ENCODE measurements at regions not wholly inside any gene's neighbourhood (a gene's known extent, or its start where the extent isn't known, plus 50 kb on each side); places are given as distances from the start of the nearest gene placed in this dataset.

- DNase-seq, result no peak
Measured at GRCh38 chr1:116851846-116852245, 57.9 kb upstream of the PTGFRN start.

- DNase-seq, result no peak
Measured at GRCh38 chr1:116852367-116852766, 57.3 kb upstream of the PTGFRN start.

- DNase-seq, result no peak
Measured at GRCh38 chr1:116852910-116853309, 56.8 kb upstream of the PTGFRN start.

GRCh38 chr1:116853680-116854402 is 55.9 kb upstream of the PTGFRN start:
- DNase-seq, result peak; percentile 51

GRCh38 chr1:116854403-116854690 is 55.4 kb upstream of the PTGFRN start:
- DNase-seq, result no peak

- DNase-seq, result no peak
Measured at GRCh38 chr1:116854716-116855115, 55.0 kb upstream of the PTGFRN start.

- DNase-seq, result no peak
Measured at GRCh38 chr1:116855191-116855619, 54.5 kb upstream of the PTGFRN start.

GRCh38 chr1:116855773-116856201 is 53.9 kb upstream of the PTGFRN start:
- DNase-seq, result no peak

- no peak for DNase-seq
Measured at GRCh38 chr1:116856312-116856711, 53.4 kb upstream of the PTGFRN start.

- no peak for DNase-seq
Measured at GRCh38 chr1:116857092-116857491, 52.6 kb upstream of the PTGFRN start.

Data from activated CD4-positive, alpha-beta T cell treated with anti-CD3 and anti-CD28 coated beads, Interleukin-10, Interleukin-2, amounts not matched to agents 100 ng/mL and 50 ng/mL, durations not matched to agents 16 hours and 8 hours (primary cell).